ENCODE measurements at regions not wholly inside any gene's neighbourhood (a gene's known extent, or its start where the extent isn't known, plus 50 kb on each side); places are given as distances from the start of the nearest gene placed in this dataset.

GRCh38 chr5:107310181-107310580, 360.6 kb downstream of the EFNA5 start:
- H3K27me3 ChIP-seq (ENCODE audit: low read depth, low read length), result no peaks in the 10 kb centered on the region
- no peaks in the 10 kb centered on the region for H3K79me2 ChIP-seq (ENCODE audit: low read length)
- TF ChIP-seq CTCF (IDR thresholded peaks at IDR 0.05; ENCODE audit: low read depth, low read length) (no peak), EZH2phosphoT487 (IDR thresholded peaks at IDR 0.05; ENCODE audit: low read depth) (no peak)
- 0 out of 2 replicates have a peak, but pooled peaks cover under 1% of the 10 kb centered on the region for H3K4me1 ChIP-seq (ENCODE audit: low read length)
- no peak overlapping the region for H3K4me2 ChIP-seq (ENCODE audit: low read length)
- H2AFZ ChIP-seq (ENCODE audit: low read depth, low read length), result no peak overlapping the region
- no peaks in the 10 kb centered on the region for H3K36me3 ChIP-seq (replicated peaks; ENCODE audit: low read depth, low read length)
- H3K4me3 ChIP-seq (ENCODE audit: low read length), result no peak overlapping the region
- H3K9me3 ChIP-seq (ENCODE audit: insufficient read depth, low read length), result no peaks in the 10 kb centered on the region
- H3K27ac ChIP-seq (ENCODE audit: low read length), result no peak overlapping the region
- no peak overlapping the region for H3K9ac ChIP-seq (ENCODE audit: low read length)
- H4K20me1 ChIP-seq (ENCODE audit: insufficient read depth, low read length), result no peaks in the 10 kb centered on the region

- Histone ChIP-seq H3K27ac (ENCODE audit: low read length) (no peak overlapping the region), H3K4me2 (ENCODE audit: low read length) (no peak overlapping the region), H3K79me2 (ENCODE audit: low read length) (no peaks in the 10 kb centered on the region), H3K4me1 (ENCODE audit: low read length) (peaks cover 27% of the 10 kb centered on the region), H3K4me3 (ENCODE audit: low read length) (no peak overlapping the region), H2AFZ (ENCODE audit: low read depth, low read length) (no peak overlapping the region), H3K9me3 (ENCODE audit: insufficient read depth, low read length) (no peaks in the 10 kb centered on the region), H4K20me1 (ENCODE audit: insufficient read depth, low read length) (no peaks in the 10 kb centered on the region), H3K9ac (ENCODE audit: low read length) (no peak overlapping the region), H3K36me3 (replicated peaks; ENCODE audit: low read depth, low read length) (no peaks in the 10 kb centered on the region), H3K27me3 (ENCODE audit: low read depth, low read length) (no peaks in the 10 kb centered on the region)
- no peak for TF ChIP-seq EZH2phosphoT487 (IDR thresholded peaks at IDR 0.05; ENCODE audit: low read depth)
Observed at GRCh38 chr5:107306594-107306993, 364.1 kb downstream of the EFNA5 start.

- Histone ChIP-seq H3K36me3 (replicated peaks; ENCODE audit: low read depth, low read length) (no peaks in the 10 kb centered on the region), H3K9ac (ENCODE audit: low read length) (no peak overlapping the region), H3K79me2 (ENCODE audit: low read length) (no peaks in the 10 kb centered on the region), H3K27ac (ENCODE audit: low read length) (no peak overlapping the region), H3K27me3 (ENCODE audit: low read depth, low read length) (no peaks in the 10 kb centered on the region), H3K4me2 (ENCODE audit: low read length) (no peak overlapping the region), H2AFZ (ENCODE audit: low read depth, low read length) (no peak overlapping the region), H3K4me1 (ENCODE audit: low read length) (peaks cover 33% of the 10 kb centered on the region), H4K20me1 (ENCODE audit: insufficient read depth, low read length) (no peaks in the 10 kb centered on the region), H3K9me3 (ENCODE audit: insufficient read depth, low read length) (no peaks in the 10 kb centered on the region), H3K4me3 (ENCODE audit: low read length) (no peak overlapping the region)
- TF ChIP-seq EZH2phosphoT487 (IDR thresholded peaks at IDR 0.05; ENCODE audit: low read depth), result no peak
- no peak for TF ChIP-seq CTCF (IDR thresholded peaks at IDR 0.05; ENCODE audit: low read depth, low read length)
Observed at GRCh38 chr5:107306002-107306401, 364.7 kb downstream of the EFNA5 start.

GRCh38 chr5:107304684-107305083, 366.1 kb downstream of the EFNA5 start:
- TF ChIP-seq CTCF (IDR thresholded peaks at IDR 0.05; ENCODE audit: low read depth, low read length) (no peak), EZH2phosphoT487 (IDR thresholded peaks at IDR 0.05; ENCODE audit: low read depth) (no peak)
- H3K4me1 ChIP-seq (ENCODE audit: low read length), result peaks cover 34% of the 10 kb centered on the region
- no peaks in the 10 kb centered on the region for H4K20me1 ChIP-seq (ENCODE audit: insufficient read depth, low read length)
- H3K27ac ChIP-seq (ENCODE audit: low read length), result no peak overlapping the region
- H3K4me2 ChIP-seq (ENCODE audit: low read length), result no peak overlapping the region
- H3K9ac ChIP-seq (ENCODE audit: low read length), result no peak overlapping the region
- H3K79me2 ChIP-seq (ENCODE audit: low read length), result no peaks in the 10 kb centered on the region
- H3K27me3 ChIP-seq (ENCODE audit: low read depth, low read length), result no peaks in the 10 kb centered on the region
- no peaks in the 10 kb centered on the region for H3K9me3 ChIP-seq (ENCODE audit: insufficient read depth, low read length)
- H2AFZ ChIP-seq (ENCODE audit: low read depth, low read length), result no peak overlapping the region
- no peak overlapping the region for H3K4me3 ChIP-seq (ENCODE audit: low read length)
- no peaks in the 10 kb centered on the region for H3K36me3 ChIP-seq (replicated peaks; ENCODE audit: low read depth, low read length)
